SK-N-SH treated with all-trans-retinoic acid at 6 μM for 48 hours (cell line): ENCODE measurements at regions not wholly inside any gene's neighbourhood (a gene's known extent, or its start where the extent isn't known, plus 50 kb on each side); places are given as distances from the start of the nearest gene placed in this dataset.

Experiments used
- CREB5 ChIP-seq: fragments of 250-450 bp; sonication (Bioruptor Pico); IDR thresholded peaks from 2 replicates; pipeline ENCODE4 v1.5.1; 2020; ENCODE audit warnings: low read depth, mild to moderate bottlenecking, moderate library complexity
- CSDC2 ChIP-seq: fragments of 250-450 bp; sonication (Bioruptor Pico); IDR thresholded peaks from 2 replicates; pipeline ENCODE4 v1.5.0; 2020; ENCODE audit warnings: mild to moderate bottlenecking, moderate library complexity
- PATZ1 ChIP-seq: fragments of 250-450 bp; sonication (Bioruptor Pico); IDR thresholded peaks from 2 replicates; pipeline ENCODE4 v1.8.0; 2020; ENCODE audit warnings: mild to moderate bottlenecking, moderate library complexity, borderline replicate concordance
- POU6F1 ChIP-seq: fragments of 250-450 bp; sonication (Bioruptor Pico); IDR thresholded peaks from 2 replicates; pipeline ENCODE4 v1.8.0; 2021; ENCODE audit warnings: low read depth, mild to moderate bottlenecking, moderate library complexity, borderline replicate concordance
- SNAI2 ChIP-seq: fragments of 250-450 bp; sonication (Bioruptor Pico); IDR thresholded peaks from 2 replicates; pipeline ENCODE4 v1.5.0; 2020; ENCODE audit warnings: mild to moderate bottlenecking, moderate library complexity
- ZC3H10 ChIP-seq: fragments of 250-450 bp; sonication (Bioruptor Pico); IDR thresholded peaks from 2 replicates; pipeline ENCODE4 v1.5.1; 2021; ENCODE audit warnings: mild to moderate bottlenecking, moderate library complexity

- TF ChIP-seq SNAI2 (no peak), CSDC2 (no peak), POU6F1 (CRISPR knock-in tag) (no peak), CREB5 (CRISPR knock-in tag) (no peak), PATZ1 (no peak), ZC3H10 (CRISPR knock-in tag) (no peak)
Measured at GRCh38 chr5:143749581-143750205, 62.3 kb upstream of the HMHB1 start.
